AG04449 (cell line): ENCODE measurements at regions not wholly inside any gene's neighbourhood (a gene's known extent, or its start where the extent isn't known, plus 50 kb on each side); places are given as distances from the start of the nearest gene placed in this dataset.

Experiments used
- CTCF ChIA-PET: fragments of 350-600 bp; formaldehyde crosslinking; extraction: SDS; loops from one replicate; lab custom pipeline; 2021; ENCODE audit warnings: antibody characterized with exemption; lab: Yijun Ruan, JAX
- POLR2A ChIA-PET: fragments of 400-600, 350-600 bp; formaldehyde crosslinking; extraction: SDS; loops from one replicate; lab custom pipeline; 2020; ENCODE audit warnings: antibody characterized with exemption, inconsistent platforms; lab: Yijun Ruan, JAX
- DNase-seq: peaks from one replicate; pipeline ENCODE4 v3.0.0-alpha.2; 2010; ENCODE audit warnings: low read depth, low spot score
- H3K4me3 ChIP-seq: 2 replicates; pipeline ENCODE4 v1.5.1; 2011; ENCODE audit warnings: low read depth, mild to moderate bottlenecking, control low read depth, low read length
- TF ChIP-seq, protein P1 (sequence below): IDR thresholded peaks from one replicate; pipeline ENCODE4 v1.5.1; 2011; ENCODE audit warnings: mild to moderate bottlenecking, moderate library complexity, low read length, control low read depth, inconsistent platforms; ENCODE audit not compliant: insufficient read depth; ENCODE audit errors: missing control alignments

DNA sequence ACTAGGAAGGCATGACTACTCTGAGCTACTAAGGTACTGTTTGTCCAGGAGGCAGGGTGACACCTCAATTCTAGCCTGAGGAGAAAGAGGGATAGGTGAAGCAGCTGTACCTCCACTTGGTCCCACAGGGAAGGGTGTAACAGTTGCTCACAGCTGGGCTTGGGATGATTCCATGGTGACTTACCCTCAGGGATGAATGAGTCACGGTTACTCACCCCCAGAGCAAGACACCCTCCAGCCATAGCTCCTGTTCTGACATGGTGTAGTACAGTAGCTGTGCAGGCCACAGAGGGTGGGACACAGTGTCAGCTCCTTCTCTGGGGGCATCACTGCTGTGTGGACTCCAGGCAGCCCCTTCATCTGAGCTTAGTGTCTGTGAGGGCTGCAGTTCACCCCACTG lies 868.6 kb upstream of the SEMA6D start:
- peak; percentile 17 for DNase-seq
- ChIA-PET POLR2A (no interaction called here), CTCF (interaction anchor here (0.8 kb wide), 1 partner anchor 9 kb away, joined by 3 read pairs; no protein-coding TSS in a partner anchor)
- H3K4me3 ChIP-seq: no peak overlapping the region
- TF ChIP-seq, protein P1, sequence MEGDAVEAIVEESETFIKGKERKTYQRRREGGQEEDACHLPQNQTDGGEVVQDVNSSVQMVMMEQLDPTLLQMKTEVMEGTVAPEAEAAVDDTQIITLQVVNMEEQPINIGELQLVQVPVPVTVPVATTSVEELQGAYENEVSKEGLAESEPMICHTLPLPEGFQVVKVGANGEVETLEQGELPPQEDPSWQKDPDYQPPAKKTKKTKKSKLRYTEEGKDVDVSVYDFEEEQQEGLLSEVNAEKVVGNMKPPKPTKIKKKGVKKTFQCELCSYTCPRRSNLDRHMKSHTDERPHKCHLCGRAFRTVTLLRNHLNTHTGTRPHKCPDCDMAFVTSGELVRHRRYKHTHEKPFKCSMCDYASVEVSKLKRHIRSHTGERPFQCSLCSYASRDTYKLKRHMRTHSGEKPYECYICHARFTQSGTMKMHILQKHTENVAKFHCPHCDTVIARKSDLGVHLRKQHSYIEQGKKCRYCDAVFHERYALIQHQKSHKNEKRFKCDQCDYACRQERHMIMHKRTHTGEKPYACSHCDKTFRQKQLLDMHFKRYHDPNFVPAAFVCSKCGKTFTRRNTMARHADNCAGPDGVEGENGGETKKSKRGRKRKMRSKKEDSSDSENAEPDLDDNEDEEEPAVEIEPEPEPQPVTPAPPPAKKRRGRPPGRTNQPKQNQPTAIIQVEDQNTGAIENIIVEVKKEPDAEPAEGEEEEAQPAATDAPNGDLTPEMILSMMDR: no peak

DNA sequence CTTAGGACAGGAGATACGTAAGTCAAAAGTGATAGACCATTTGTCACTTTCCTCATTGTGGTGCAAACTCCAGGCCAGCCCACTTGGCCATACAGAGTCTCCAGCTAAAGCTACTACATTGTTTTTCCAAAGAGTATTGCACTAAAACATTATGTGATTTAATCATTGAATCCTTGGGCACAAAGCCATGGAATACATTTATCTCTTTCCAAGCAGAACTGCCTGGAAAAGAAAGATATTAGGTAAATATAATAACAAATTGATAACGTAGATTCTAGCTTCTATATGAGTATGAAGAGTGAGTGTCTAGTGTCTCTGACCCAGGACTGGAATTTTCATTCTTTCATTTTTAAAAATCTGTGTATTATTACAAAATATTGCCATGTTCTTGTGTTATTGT lies 863.7 kb upstream of the SEMA6D start:
- H3K4me3 ChIP-seq: no peak overlapping the region
- POLR2A ChIA-PET: no interaction called here
- DNase-seq: no peak
- TF ChIP-seq, protein P1: no peak
- CTCF ChIA-PET: no interaction called here

DNA sequence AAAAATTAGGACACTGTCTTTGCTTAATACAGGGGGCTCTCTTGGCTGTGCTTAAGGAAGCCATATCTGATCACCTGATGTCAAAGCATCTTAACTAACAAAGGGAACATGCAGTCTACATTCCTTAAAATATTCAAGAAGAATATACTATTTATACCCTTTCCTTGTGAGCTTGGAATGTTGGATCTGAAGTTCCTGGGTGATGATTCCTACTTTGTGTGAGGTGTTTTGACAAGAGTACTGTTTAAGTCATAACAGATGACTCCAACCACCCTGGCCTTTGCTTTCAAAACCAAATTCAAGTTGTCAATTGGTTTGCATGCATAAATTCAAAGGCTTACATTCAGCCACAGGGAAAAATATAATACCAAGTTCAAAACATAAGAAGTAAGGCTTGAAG lies 862.7 kb upstream of the SEMA6D start:
- CTCF ChIA-PET: no interaction called here
- peak; percentile 17 for DNase-seq
- TF ChIP-seq, protein P1: no peak
- POLR2A ChIA-PET: no interaction called here
- no peak overlapping the region for H3K4me3 ChIP-seq

DNA sequence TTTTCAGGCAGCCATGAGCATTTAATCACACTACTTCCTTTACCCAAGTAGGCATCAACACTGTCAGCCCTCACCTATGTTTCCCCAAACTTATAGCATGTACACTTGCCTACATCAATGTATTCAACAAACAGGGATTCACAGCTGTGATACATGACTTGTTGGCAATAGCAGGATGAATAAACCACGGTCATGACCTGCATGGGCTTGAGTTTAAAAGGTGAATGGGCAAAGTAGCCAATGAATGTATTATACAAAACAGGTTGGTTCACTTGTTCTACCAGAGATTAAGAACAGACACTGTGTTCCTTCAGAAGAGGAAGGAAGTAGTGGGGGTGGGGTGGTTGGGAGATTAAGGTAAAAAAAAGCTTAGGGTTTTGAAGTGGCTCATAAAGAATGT lies 861.9 kb upstream of the SEMA6D start:
- DNase-seq: no peak
- H3K4me3 ChIP-seq: no peak overlapping the region
- TF ChIP-seq, protein P1: no peak
- ChIA-PET CTCF (no interaction called here), POLR2A (no interaction called here)

DNA sequence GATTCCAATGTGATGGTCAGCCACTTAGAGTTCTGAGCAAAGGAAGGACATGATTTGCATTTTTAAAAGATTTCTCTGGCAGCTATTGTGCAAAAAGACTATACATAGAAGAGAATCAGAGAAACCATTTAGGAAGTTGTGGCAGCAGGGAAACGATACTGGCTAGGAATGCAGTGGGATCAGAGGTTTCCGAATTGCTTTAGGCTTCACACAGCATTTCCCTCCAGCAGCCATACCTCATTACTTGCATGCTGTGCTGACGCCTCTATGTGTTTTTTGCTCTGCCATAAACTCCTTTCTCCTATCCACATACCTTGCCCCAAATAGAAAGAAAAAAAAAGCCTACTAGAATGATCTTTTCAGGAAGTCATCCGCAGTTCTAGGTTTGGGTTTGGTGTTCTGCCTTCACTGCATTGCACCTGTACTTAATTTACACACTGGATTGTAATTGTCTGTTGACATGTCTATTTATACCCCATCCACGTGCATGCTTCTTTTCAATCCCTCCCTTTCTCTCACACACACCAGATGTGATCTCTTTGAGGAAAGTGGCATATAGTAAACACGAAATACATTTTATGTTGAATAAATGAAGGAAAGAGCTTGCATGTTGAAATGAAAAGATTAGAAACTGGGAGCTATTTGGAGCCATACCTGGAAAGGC lies 860.3 kb upstream of the SEMA6D start:
- H3K4me3 ChIP-seq: no peak overlapping the region
- POLR2A ChIA-PET: no interaction called here
- TF ChIP-seq, protein P1: no peak
- no peak for DNase-seq
- CTCF ChIA-PET: interaction anchor here (1.0 kb wide), 1 partner anchor 9 kb away, joined by 3 read pairs; no protein-coding TSS in a partner anchor

DNA sequence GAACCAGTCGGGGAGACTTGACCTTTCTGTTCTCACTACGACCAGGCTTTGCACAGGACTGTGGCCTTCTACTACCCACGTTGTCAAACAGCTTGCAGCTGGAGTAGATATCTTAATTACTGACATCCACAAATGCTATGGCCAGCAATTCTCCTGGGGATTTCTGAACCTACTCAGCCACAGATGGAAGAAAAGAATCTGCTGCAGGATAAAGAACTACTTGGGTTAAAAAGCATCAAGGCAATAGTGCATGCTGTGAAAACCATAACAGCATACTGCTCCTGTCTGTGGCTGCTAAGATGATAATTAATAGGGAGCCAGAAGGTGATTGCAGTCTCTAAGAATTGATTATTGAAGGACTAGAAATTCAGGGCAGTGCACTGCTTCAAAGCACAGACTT lies 859.2 kb upstream of the SEMA6D start:
- CTCF ChIA-PET: interaction anchor here (1.0 kb wide), 1 partner anchor 10 kb away, joined by 3 read pairs; no protein-coding TSS in a partner anchor
- no peak for DNase-seq
- POLR2A ChIA-PET: no interaction called here
- TF ChIP-seq, protein P1: no peak
- no peak overlapping the region for H3K4me3 ChIP-seq
